NB4 (cell line): ENCODE measurements at regions not wholly inside any gene's neighbourhood (a gene's known extent, or its start where the extent isn't known, plus 50 kb on each side); places are given as distances from the start of the nearest gene placed in this dataset.

Experiments used
- DNase-seq: peaks from one replicate; pipeline ENCODE4 v3.0.0; 2010; ENCODE audit warnings: low read depth
- H3K4me3 ChIP-seq: one replicate; pipeline ENCODE4 v1.5.1; 2011; ENCODE audit warnings: mild to moderate bottlenecking, low read depth, low read length, moderate library complexity
- MYC ChIP-seq: IDR thresholded peaks from 2 replicates; pipeline ENCODE4 v1.6.1; 2011; ENCODE audit warnings: low read depth, low read length
- POLR2A ChIP-seq: IDR thresholded peaks from 2 replicates; pipeline ENCODE4 v1.6.1; 2011; ENCODE audit warnings: mild to moderate bottlenecking; ENCODE audit not compliant: insufficient read length; ENCODE audit errors: extremely low read depth
- TF ChIP-seq, protein P1 (sequence below): IDR thresholded peaks from one replicate; pipeline ENCODE4 v1.5.1; 2012; ENCODE audit warnings: low read depth, low read length
- TF ChIP-seq, protein P2 (sequence below): IDR thresholded peaks from 2 replicates; pipeline ENCODE4 v1.6.1; 2011; ENCODE audit warnings: low read depth, low read length

DNA sequence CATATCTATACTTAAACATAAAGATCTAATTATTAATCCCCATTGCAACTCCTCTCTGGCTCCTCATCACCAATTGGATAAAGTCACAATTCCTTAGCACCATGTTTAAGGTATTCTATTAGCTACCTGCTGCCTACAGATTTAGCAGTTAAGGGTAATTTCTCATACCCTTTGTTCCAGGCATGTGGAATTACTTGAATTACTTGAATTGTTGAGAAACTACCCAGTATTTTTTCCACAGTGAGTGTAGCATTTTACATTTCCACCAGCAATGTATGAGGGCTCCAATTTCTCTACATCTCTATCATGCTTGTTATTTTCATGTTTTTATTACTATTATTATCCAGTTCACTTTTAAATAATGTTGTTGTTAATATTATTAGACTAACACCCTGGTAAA lies 86.4 kb downstream of the P2RY1 start:
- no peak for DNase-seq
- TF ChIP-seq MYC (no peak), POLR2A (no peak)
- TF ChIP-seq, protein P1, sequence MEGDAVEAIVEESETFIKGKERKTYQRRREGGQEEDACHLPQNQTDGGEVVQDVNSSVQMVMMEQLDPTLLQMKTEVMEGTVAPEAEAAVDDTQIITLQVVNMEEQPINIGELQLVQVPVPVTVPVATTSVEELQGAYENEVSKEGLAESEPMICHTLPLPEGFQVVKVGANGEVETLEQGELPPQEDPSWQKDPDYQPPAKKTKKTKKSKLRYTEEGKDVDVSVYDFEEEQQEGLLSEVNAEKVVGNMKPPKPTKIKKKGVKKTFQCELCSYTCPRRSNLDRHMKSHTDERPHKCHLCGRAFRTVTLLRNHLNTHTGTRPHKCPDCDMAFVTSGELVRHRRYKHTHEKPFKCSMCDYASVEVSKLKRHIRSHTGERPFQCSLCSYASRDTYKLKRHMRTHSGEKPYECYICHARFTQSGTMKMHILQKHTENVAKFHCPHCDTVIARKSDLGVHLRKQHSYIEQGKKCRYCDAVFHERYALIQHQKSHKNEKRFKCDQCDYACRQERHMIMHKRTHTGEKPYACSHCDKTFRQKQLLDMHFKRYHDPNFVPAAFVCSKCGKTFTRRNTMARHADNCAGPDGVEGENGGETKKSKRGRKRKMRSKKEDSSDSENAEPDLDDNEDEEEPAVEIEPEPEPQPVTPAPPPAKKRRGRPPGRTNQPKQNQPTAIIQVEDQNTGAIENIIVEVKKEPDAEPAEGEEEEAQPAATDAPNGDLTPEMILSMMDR: no peak
- TF ChIP-seq, protein P2, sequence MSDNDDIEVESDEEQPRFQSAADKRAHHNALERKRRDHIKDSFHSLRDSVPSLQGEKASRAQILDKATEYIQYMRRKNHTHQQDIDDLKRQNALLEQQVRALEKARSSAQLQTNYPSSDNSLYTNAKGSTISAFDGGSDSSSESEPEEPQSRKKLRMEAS: no peak
- no peak overlapping the region for H3K4me3 ChIP-seq

DNA sequence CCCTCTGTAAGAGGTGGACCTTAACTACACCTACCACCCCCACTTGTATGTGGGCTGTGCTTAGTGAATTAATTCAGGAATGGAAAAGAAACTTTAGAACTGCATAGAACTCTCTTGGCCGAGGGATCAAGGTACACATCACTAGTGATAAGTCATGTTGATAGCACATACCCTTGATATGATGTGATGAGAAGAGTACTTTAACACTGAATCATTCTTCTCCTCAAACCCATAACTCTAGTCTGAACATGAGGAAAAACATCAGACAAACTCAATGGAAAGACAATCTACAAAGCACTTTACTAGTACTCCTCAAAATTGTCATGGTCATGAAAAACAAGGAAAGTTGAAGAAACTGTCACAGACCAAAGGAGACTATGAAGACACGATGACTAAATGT lies 87.6 kb downstream of the P2RY1 start:
- no peak overlapping the region for H3K4me3 ChIP-seq
- DNase-seq: no peak
- TF ChIP-seq MYC (no peak), POLR2A (no peak)
- TF ChIP-seq, protein P2: no peak
- TF ChIP-seq, protein P1: no peak

DNA sequence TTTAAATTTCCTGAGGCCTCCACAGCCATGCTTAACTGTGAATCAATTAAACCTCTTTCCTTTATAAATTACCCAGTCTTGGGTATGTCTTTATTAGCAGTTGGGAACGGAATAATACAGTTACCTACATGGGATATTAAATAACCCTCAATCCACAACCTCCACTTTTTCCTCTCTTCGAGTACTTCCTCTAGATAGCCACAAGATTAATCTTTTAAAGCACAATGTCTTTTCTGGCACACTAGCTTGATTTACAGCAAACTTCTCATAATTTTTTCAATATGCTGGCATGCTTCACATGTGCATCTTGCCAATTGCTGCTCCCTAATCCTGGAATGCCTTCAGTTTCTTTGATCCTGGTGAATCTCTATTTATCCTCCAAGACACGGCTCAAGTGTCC lies 92.2 kb downstream of the P2RY1 start:
- no peak for DNase-seq
- H3K4me3 ChIP-seq: no peak overlapping the region
- TF ChIP-seq, protein P2: no peak
- TF ChIP-seq, protein P1: no peak
- TF ChIP-seq MYC: no peak
- no peak for TF ChIP-seq POLR2A

DNA sequence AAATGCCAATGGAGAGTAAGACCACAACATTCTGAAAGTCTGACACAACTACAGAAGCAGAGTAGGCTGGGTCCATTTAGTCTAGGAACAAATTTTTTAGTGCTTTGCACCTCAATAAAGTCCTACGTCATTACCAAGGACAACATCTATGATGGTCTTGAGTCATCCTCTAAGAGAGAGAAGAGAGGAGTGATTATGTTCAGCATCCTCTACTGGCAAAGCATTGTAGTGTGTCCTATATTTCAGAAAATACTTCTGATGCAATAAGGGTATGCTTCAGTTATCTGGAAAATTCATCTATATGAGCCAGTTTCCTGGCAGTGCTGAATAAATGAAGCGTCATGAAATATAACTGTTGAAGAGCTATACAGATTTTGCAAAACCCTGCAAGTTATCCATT lies 95.6 kb downstream of the P2RY1 start:
- no peak for DNase-seq
- TF ChIP-seq, protein P2: no peak
- TF ChIP-seq POLR2A: no peak
- no peak for TF ChIP-seq MYC
- TF ChIP-seq, protein P1: no peak
- no peak overlapping the region for H3K4me3 ChIP-seq

DNA sequence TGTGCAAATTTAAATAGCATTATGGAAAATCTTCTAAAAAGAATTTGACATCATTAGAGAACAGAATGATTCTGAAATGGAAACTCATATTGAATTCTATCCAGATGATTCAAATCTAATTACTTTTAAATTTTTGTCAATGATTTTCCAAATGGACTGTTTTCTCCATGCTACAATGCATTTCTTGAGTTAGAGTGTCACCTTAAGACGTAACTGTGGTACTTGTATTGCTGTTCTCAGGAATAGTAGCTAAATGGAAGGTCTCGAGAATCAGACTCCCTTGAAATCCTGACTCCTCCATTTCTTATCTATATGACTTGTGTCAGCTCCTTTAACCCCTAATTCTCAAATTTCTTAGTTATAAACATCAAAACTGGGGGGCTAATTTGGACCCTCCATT lies 102.3 kb downstream of the P2RY1 start:
- DNase-seq: no peak
- TF ChIP-seq, protein P2: no peak
- TF ChIP-seq POLR2A (no peak), MYC (no peak)
- TF ChIP-seq, protein P1: no peak
- H3K4me3 ChIP-seq: no peak overlapping the region

DNA sequence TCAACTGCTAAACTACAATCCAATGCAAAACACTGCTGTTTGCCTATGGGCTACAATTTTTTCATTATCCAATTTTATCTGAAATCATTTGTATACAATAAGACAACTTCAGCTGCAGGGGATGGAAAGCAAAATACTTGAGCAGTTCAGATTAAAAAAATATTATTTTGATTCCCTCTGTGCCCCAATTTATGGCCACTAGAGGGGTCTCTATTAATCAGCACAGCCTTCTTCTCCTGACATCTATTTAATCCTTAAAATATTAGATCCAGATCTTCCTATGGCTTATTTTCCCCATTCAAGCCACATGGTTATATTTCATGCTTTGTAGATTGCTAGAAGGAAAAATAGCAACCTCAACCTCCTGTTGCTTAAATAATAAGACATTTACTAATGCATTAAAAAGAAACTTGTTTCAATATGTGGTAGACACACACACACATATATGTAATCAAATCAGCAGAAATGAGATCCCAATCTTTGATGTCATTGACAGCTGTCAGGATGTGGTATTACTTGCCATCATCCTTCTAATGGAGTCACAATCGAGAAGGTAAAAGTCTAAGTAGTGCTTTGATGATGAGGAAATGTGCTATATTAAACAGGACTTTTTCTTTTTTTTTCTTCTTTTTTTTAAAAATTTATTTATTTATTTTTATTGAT lies 104.2 kb downstream of the P2RY1 start:
- TF ChIP-seq POLR2A: no peak
- TF ChIP-seq, protein P1: no peak
- TF ChIP-seq, protein P2: no peak
- TF ChIP-seq MYC: no peak
- DNase-seq: no peak
- no peak overlapping the region for H3K4me3 ChIP-seq
